Fibroblast of pulmonary artery (primary cell): ENCODE measurements at regions not wholly inside any gene's neighbourhood (a gene's known extent, or its start where the extent isn't known, plus 50 kb on each side); places are given as distances from the start of the nearest gene placed in this dataset.

Experiments used
- DNase-seq: peaks from one replicate; pipeline ENCODE4 v3.0.0-alpha.2; 2010; ENCODE audit warnings: low read depth
- H3K4me3 ChIP-seq: replicated peaks from 2 replicates; pipeline ENCODE4 v1.5.1; 2011; ENCODE audit warnings: low read depth, mild to moderate bottlenecking, control low read depth, low read length, moderate library complexity
- CTCF ChIP-seq: IDR thresholded peaks from 2 replicates; pipeline ENCODE4 v1.5.1; 2011; ENCODE audit warnings: mild to moderate bottlenecking, control low read depth, low read length, inconsistent platforms; ENCODE audit errors: missing control alignments

GRCh38 chr2:234305846-234306245, 191.0 kb downstream of the ARL4C start:
- no peak for DNase-seq
- H3K4me3 ChIP-seq = no peak overlapping the region
- no peak for TF ChIP-seq CTCF

- DNase-seq = peak; percentile 53
- no peak overlapping the region for H3K4me3 ChIP-seq
- no peak for TF ChIP-seq CTCF
These were observed 191.9 kb downstream of the ARL4C start for GRCh38 chr2:234304950-234305349.

DNA sequence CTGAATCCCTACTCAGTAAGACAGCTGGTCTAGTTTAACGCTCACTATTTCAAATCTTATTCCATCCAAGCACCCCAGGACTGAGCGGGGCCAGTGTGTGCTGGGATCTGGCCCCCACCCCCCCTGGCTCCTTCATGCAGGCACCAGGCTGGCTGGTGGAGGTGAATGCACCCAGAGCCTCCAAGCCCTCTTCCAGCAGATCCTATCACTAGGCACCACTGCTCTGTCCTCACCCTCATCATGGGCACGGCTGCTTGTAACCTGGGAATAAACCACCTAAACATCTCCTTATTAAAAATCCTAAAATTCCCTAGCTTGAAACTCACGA, 194.3 kb downstream of the ARL4C start:
- TF ChIP-seq CTCF = no peak
- DNase-seq = no peak
- no peak overlapping the region for H3K4me3 ChIP-seq

- no peak for TF ChIP-seq CTCF
- no peak overlapping the region for H3K4me3 ChIP-seq
- DNase-seq = no peak
These were observed 195.7 kb downstream of the ARL4C start for GRCh38 chr2:234300932-234301823.

DNA sequence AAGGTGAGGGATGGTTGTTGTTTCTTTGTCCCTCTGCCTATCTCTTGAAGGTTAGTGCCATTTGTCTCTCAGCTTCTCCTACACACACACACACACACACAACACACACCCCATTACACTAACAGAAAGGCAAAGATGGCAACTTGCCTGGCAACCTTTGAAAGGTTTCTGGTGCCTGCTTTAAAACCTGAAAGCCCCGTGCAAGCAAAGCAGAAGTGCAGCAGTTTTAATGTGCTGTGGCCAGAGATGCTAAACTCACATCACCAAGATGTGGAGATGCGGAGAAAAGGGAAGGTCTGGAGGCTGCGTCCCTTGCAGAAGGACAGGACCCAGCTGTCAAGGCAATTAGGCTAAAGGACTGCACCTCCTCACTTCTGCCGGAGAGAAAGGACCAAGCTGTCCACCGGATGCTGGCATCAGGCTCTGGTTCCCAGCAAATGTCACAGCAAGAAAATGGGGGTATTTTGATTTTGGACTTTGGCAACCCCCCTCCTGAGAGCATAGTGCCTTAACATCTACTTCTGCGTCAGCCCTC, 196.4 kb downstream of the ARL4C start:
- TF ChIP-seq CTCF = no peak
- H3K4me3 ChIP-seq = no peak overlapping the region
- DNase-seq = no peak

DNA sequence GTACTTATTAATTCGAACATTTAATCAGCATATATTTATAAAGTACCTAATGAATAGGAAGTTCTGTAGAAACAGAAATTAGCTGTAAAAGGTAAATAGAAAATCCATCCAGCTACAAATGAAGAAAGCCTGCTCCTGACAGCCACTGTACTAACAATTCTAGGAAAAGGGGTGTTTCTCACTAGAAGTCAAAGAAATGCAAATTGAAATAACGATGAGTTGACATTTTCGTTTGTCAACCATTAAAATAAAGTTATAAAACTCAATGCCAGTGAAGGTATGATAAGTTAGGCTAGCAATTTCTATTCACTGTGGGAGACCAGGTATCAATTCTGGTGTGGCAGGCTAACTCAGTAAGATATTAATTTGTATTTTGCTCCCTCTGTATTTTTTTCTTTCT, 198.0 kb downstream of the ARL4C start:
- no peak for TF ChIP-seq CTCF
- no peak overlapping the region for H3K4me3 ChIP-seq
- DNase-seq = no peak

DNA sequence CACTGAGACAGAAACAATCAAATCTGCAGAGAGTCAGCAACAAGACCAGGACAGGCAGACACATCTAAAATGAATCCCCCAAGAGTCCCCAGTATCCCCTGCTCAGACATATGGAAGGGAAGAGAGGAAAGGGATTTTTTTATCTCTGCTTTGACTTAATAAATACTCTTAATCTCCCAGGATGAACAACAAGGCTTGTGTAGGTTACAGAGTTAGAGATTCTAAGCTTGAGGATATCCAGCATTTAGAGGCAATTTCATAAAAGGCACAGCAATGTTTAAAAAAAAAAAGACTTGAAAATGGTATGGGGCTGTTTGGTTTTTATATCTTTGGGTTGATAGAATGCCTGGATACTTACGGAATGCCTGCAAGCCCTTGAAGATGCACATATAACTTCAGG, 199.9 kb downstream of the ARL4C start:
- TF ChIP-seq CTCF = no peak
- no peak for DNase-seq

More for the DNA sequence above, 199.9 kb downstream of the ARL4C start:
- no peak overlapping the region for H3K4me3 ChIP-seq
